Lung (tissue), 11 donors: ENCODE measurements at regions not wholly inside any gene's neighbourhood (a gene's known extent, or its start where the extent isn't known, plus 50 kb on each side); places are given as distances from the start of the nearest gene placed in this dataset.

ENCODE experiments used
- ATAC-seq: fragments of 200-7000 bp; cut with Tn5 transposase; one replicate; pipeline ENCODE4 v1.9.1; 2020; ENCODE audit warnings: moderate number of reproducible peaks; ENCODE audit not compliant: insufficient read depth, low FRiP score
- DNase-seq, 3 donors: peaks; one replicate each; pipeline ENCODE4 v3.0.0-alpha.2; 2013 to 2017
- H3K27ac ChIP-seq, 2 donors: one replicate each; pipeline ENCODE4 v1.5.1; 2013; ENCODE audit warnings: mild to moderate bottlenecking in 2 of 2, moderate library complexity in 2 of 2, control low read depth in 1 of 2, inconsistent platforms in 1 of 2, low read depth in 1 of 2, low read length in 1 of 2
- H3K27me3 ChIP-seq, 3 donors: one replicate each; pipeline ENCODE4 v1.5.1; 2013; ENCODE audit warnings: low read length in 2 of 3; ENCODE audit not compliant: control insufficient read depth in 3 of 3, insufficient read depth in 3 of 3
- H3K36me3 ChIP-seq, 4 donors: one replicate each; pipeline ENCODE4 v1.5.1; 2013; ENCODE audit warnings: low read length in 4 of 4, mild to moderate bottlenecking in 1 of 4, moderate library complexity in 1 of 4; ENCODE audit not compliant: control insufficient read depth in 4 of 4, insufficient read depth in 4 of 4
- H3K4me1 ChIP-seq, 5 donors: one replicate each; pipeline ENCODE4 v1.5.1; 2013; ENCODE audit warnings: low read length in 5 of 5, mild to moderate bottlenecking in 2 of 5, moderate library complexity in 1 of 5; ENCODE audit not compliant: control insufficient read depth in 5 of 5, insufficient read depth in 5 of 5
- H3K4me3 ChIP-seq: one replicate; pipeline ENCODE4 v1.5.1; 2013; ENCODE audit warnings: mild to moderate bottlenecking, control low read depth, moderate library complexity
- H3K9ac ChIP-seq, 2 donors: one replicate each; pipeline ENCODE4 v1.5.1; 2013; ENCODE audit warnings: low read length in 2 of 2, control low read depth in 1 of 2; ENCODE audit not compliant: insufficient read depth in 1 of 2
- H3K9me3 ChIP-seq, 4 donors: one replicate each; pipeline ENCODE4 v1.5.1; 2013; ENCODE audit warnings: low read length in 3 of 4, mild to moderate bottlenecking in 1 of 4, moderate library complexity in 1 of 4; ENCODE audit not compliant: control insufficient read depth in 4 of 4, insufficient read depth in 3 of 4
- WGBS, 2 donors: extraction: QIAGEN DNeasy Blood & Tissue Kit; methylation state at CpG; one replicate each; pipeline ENCODE4 v1.1.7; 2013; 5-methylcytosine and 5-hydroxymethylcytosine counted together
- TF ChIP-seq, protein P1 (sequence below): IDR thresholded peaks from 2 replicates; pipeline ENCODE4 v1.5.1; 2012; ENCODE audit warnings: mild to moderate bottlenecking; ENCODE audit errors: control extremely low read depth, extremely low read depth
- donor health status: control.
- donor health status: control.
- donor health status: Bipolar disorder and iron deficiency.
- donor health status: healthy.
- donor health status: DM: yes; HTN: yes; CAD: no.

DNA sequence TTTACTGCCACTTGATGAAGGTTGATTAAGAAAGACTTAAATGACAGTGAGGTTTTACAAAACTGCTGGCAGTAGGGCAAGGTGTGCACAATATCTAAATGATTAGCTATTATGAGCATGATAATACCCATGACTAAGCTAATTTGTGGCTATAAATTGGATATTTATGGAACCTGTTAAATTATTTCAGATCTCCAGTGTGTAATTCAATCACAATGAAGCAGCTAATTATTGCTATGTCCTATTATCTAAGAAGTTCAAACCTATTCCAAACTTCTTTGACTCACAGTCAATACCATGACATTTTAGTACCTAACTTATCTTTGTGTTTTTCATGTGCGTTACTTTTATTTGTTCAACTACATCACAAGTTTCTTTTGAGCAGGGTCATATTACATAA is 253.8 kb upstream of the MMADHC start:
- Histone ChIP-seq H3K27me3 (no peaks in the 10 kb centered on the region), H3K9ac (no peak overlapping the region), H3K4me3 (no peak overlapping the region), H3K9me3 (no peaks in the 10 kb centered on the region), H3K4me1 (no peaks in the 10 kb centered on the region), H3K36me3 (peaks cover 0 to 1% (median 0%) of the 10 kb centered on the region in 4 donors), H3K27ac (no peak overlapping the region)
- WGBS, 2 donors, result 73 to 88% methylated on average over 1 of the region's 1 CpG
- TF ChIP-seq, protein P1, sequence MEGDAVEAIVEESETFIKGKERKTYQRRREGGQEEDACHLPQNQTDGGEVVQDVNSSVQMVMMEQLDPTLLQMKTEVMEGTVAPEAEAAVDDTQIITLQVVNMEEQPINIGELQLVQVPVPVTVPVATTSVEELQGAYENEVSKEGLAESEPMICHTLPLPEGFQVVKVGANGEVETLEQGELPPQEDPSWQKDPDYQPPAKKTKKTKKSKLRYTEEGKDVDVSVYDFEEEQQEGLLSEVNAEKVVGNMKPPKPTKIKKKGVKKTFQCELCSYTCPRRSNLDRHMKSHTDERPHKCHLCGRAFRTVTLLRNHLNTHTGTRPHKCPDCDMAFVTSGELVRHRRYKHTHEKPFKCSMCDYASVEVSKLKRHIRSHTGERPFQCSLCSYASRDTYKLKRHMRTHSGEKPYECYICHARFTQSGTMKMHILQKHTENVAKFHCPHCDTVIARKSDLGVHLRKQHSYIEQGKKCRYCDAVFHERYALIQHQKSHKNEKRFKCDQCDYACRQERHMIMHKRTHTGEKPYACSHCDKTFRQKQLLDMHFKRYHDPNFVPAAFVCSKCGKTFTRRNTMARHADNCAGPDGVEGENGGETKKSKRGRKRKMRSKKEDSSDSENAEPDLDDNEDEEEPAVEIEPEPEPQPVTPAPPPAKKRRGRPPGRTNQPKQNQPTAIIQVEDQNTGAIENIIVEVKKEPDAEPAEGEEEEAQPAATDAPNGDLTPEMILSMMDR, result no peak
- DNase-seq, result no peak
- ATAC-seq, result no peak

GRCh38 chr2:149832324-149832723 is 244.7 kb upstream of the MMADHC start:
- Histone ChIP-seq H3K4me1 (peaks cover 0 to 1% (median 0%) of the 10 kb centered on the region in 5 donors), H3K27me3 (no peaks in the 10 kb centered on the region), H3K36me3 (no peaks in the 10 kb centered on the region), H3K9ac (no peak overlapping the region), H3K4me3 (no peak overlapping the region), H3K9me3 (peaks cover 0 to 2% (median 0%) of the 10 kb centered on the region in 4 donors), H3K27ac (no peak overlapping the region)
- WGBS, 2 donors, result 68 to 74% methylated on average over 2 of the region's 2 CpGs
- DNase-seq (no peak), ATAC-seq (no peak)
- TF ChIP-seq, protein P1, result no peak

DNA sequence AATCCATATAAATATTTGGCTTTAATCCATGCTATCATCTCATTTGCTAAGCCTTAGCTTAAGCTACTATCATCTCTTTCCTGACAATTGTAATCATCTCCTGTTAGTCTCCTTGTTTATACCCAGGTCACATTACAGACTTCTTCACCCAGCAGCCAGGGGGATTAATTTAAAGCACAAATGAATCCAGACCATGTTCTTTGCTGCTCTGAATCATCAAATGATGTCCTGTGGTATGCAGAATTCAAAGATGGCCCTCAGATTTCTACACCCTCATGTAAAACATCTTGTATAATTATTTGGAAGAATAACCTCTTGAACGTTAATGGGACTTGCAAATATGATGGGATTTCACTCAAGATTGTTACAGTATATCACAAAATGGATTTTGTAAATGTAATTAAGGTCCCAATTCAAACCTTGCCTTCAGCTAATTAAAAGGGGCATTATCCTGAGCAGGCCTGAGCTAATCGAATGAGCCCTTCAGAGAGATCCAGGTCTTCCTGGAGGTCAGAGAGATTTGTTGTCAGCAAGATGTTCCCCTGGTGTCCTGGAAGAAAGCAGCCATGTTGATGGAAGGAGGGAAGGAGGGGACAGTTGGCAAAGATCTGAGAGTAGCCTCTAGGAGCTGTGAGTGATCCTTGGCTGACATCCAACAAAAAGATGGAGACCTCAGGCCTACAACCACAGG is 241.1 kb upstream of the MMADHC start:
- Histone ChIP-seq H3K36me3 (no peaks in the 10 kb centered on the region), H3K27ac (no peak overlapping the region), H3K27me3 (no peaks in the 10 kb centered on the region), H3K9me3 (no peaks in the 10 kb centered on the region), H3K4me3 (no peak overlapping the region), H3K9ac (no peak overlapping the region), H3K4me1 (peaks cover 0 to 6% (median 0%) of the 10 kb centered on the region in 5 donors)
- TF ChIP-seq, protein P1, result no peak
- WGBS, 2 donors, result 89% methylated on average over 2 of the region's 2 CpGs
- ATAC-seq (no peak), DNase-seq (no peak)

DNA sequence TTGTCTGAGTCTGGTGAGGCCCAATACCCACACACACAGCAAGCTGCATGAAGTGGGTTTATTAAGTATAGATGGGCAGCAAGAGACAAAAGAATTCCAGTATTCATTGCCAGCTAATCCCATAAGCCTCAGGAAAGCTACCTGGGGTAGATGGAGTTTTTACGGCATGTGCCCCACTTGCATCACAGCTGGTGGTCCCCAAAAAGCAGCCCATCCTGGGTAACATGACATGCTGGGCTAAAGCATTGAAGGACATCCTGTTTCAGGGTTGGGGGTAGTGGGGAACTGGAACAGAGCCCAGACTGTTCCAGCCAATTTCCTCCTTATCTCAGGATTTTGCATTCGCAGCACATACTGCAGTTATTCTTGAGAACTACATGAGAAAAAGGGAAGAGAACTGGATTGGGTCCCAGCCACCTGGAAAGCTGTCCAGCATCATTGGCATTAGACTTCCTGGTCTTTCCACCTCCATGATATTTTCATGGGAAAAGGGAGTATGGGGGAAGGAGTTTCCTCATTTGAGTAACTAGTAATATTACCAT is 240.1 kb upstream of the MMADHC start:
- Histone ChIP-seq H3K4me3 (no peak overlapping the region), H3K36me3 (no peaks in the 10 kb centered on the region), H3K4me1 (peaks cover 0 to 7% (median 0%) of the 10 kb centered on the region in 5 donors), H3K9ac (no peak overlapping the region), H3K9me3 (no peaks in the 10 kb centered on the region), H3K27me3 (no peaks in the 10 kb centered on the region), H3K27ac (no peak overlapping the region)
- no peak for ATAC-seq
- TF ChIP-seq, protein P1, result no peak
- DNase-seq, result peak; percentile 44 to 84 (median 67)
- 79% methylated on average over 2 of the region's 2 CpGs for WGBS, 2 donors
